Inflammatory macrophage treated with lipopolysaccharide for 4 hours (primary cell): ENCODE measurements at regions not wholly inside any gene's neighbourhood (a gene's known extent, or its start where the extent isn't known, plus 50 kb on each side); places are given as distances from the start of the nearest gene placed in this dataset.

Source experiments
- DNase-seq: peaks from one replicate; pipeline ENCODE4 v3.0.0-alpha.2; 2020

- no peak for DNase-seq
Measured at GRCh38 chr16:85552980-85553435, 60.1 kb upstream of the GSE1 start.

GRCh38 chr16:85553436-85554113 is 59.5 kb upstream of the GSE1 start:
- peak; percentile 47 for DNase-seq

GRCh38 chr16:85554114-85554888 is 58.8 kb upstream of the GSE1 start:
- peak; percentile 87 for DNase-seq

- peak; percentile 73 for DNase-seq
Measured at GRCh38 chr16:85554889-85555718, 58.0 kb upstream of the GSE1 start.

GRCh38 chr16:85555719-85556455 is 57.2 kb upstream of the GSE1 start:
- DNase-seq: peak; percentile 45

- peak; percentile 66 for DNase-seq
Measured at GRCh38 chr16:85556456-85557082, 56.6 kb upstream of the GSE1 start.

GRCh38 chr16:85557083-85557970 is 55.8 kb upstream of the GSE1 start:
- no peak for DNase-seq

- no peak for DNase-seq
Measured at GRCh38 chr16:85557971-85558657, 55.0 kb upstream of the GSE1 start.

- DNase-seq: no peak
Measured at GRCh38 chr16:85560932-85561247, 52.2 kb upstream of the GSE1 start.

GRCh38 chr16:85561248-85562092 is 51.7 kb upstream of the GSE1 start:
- no peak for DNase-seq

- DNase-seq: no peak
Measured at GRCh38 chr16:85562093-85562786, 50.9 kb upstream of the GSE1 start.

GRCh38 chr16:85563034-85563433 is 50.1 kb upstream of the GSE1 start:
- no peak for DNase-seq
